ENCODE measurements at regions not wholly inside any gene's neighbourhood (a gene's known extent, or its start where the extent isn't known, plus 50 kb on each side); places are given as distances from the start of the nearest gene placed in this dataset.

- TF ChIP-seq SIN3A (IDR thresholded peaks at IDR 0.05; ENCODE audit: borderline replicate concordance, insufficient read depth, low read length), result no peak
- no peak for TF ChIP-seq POLR2AphosphoS5 (IDR thresholded peaks at IDR 0.05; ENCODE audit: low read depth, low read length)
- no peak for TF ChIP-seq REST (IDR thresholded peaks at IDR 0.05; ENCODE audit: insufficient read depth in 1 of 2, low read depth in 2 of 2, low read length in 2 of 2)
Measured at GRCh38 chr4:54482529-54483200, 175.1 kb upstream of the KIT start.

- TF ChIP-seq REST (IDR thresholded peaks at IDR 0.05; ENCODE audit: insufficient read depth in 1 of 2, low read depth in 2 of 2, low read length in 2 of 2), result no peak
- TF ChIP-seq SIN3A (IDR thresholded peaks at IDR 0.05; ENCODE audit: borderline replicate concordance, insufficient read depth, low read length), result no peak
- TF ChIP-seq POLR2AphosphoS5 (IDR thresholded peaks at IDR 0.05; ENCODE audit: low read depth, low read length), result no peak
- no peak for TF ChIP-seq TAF1 (IDR thresholded peaks at IDR 0.05; ENCODE audit: borderline replicate concordance, insufficient read depth, low read length)
- TF ChIP-seq FOXP2 (optimal IDR thresholded peaks at IDR 0.05; ENCODE audit: borderline replicate concordance, extremely low read depth, extremely low read length, insufficient read depth), result no peak
Measured at GRCh38 chr4:54484383-54484782, 173.4 kb upstream of the KIT start.

GRCh38 chr4:54487491-54487890, 170.3 kb upstream of the KIT start:
- no peak for TF ChIP-seq FOXP2 (optimal IDR thresholded peaks at IDR 0.05; ENCODE audit: borderline replicate concordance, extremely low read depth, extremely low read length, insufficient read depth)
- no peak for TF ChIP-seq SIN3A (IDR thresholded peaks at IDR 0.05; ENCODE audit: borderline replicate concordance, insufficient read depth, low read length)
- TF ChIP-seq TAF1 (IDR thresholded peaks at IDR 0.05; ENCODE audit: borderline replicate concordance, insufficient read depth, low read length), result no peak
- no peak for TF ChIP-seq POLR2AphosphoS5 (IDR thresholded peaks at IDR 0.05; ENCODE audit: low read depth, low read length)
- no peak for TF ChIP-seq REST (IDR thresholded peaks at IDR 0.05; ENCODE audit: insufficient read depth in 1 of 2, low read depth in 2 of 2, low read length in 2 of 2)

- TF ChIP-seq TAF1 (IDR thresholded peaks at IDR 0.05; ENCODE audit: borderline replicate concordance, insufficient read depth, low read length) (no peak), POLR2AphosphoS5 (IDR thresholded peaks at IDR 0.05; ENCODE audit: low read depth, low read length) (no peak), REST (IDR thresholded peaks at IDR 0.05; ENCODE audit: insufficient read depth in 1 of 2, low read depth in 2 of 2, low read length in 2 of 2) (no peak), FOXP2 (optimal IDR thresholded peaks at IDR 0.05; ENCODE audit: borderline replicate concordance, extremely low read depth, extremely low read length, insufficient read depth) (no peak), SIN3A (IDR thresholded peaks at IDR 0.05; ENCODE audit: borderline replicate concordance, insufficient read depth, low read length) (no peak)
Measured at GRCh38 chr4:54493862-54494261, 163.9 kb upstream of the KIT start.

GRCh38 chr4:54495091-54495490, 162.7 kb upstream of the KIT start:
- no peak for TF ChIP-seq FOXP2 (optimal IDR thresholded peaks at IDR 0.05; ENCODE audit: borderline replicate concordance, extremely low read depth, extremely low read length, insufficient read depth)
- TF ChIP-seq SIN3A (IDR thresholded peaks at IDR 0.05; ENCODE audit: borderline replicate concordance, insufficient read depth, low read length), result no peak
- TF ChIP-seq REST (IDR thresholded peaks at IDR 0.05; ENCODE audit: insufficient read depth in 1 of 2, low read depth in 2 of 2, low read length in 2 of 2), result no peak
- TF ChIP-seq POLR2AphosphoS5 (IDR thresholded peaks at IDR 0.05; ENCODE audit: low read depth, low read length), result no peak
- no peak for TF ChIP-seq TAF1 (IDR thresholded peaks at IDR 0.05; ENCODE audit: borderline replicate concordance, insufficient read depth, low read length)
